Hepatocyte (in vitro differentiated cells): ENCODE measurements at regions not wholly inside any gene's neighbourhood (a gene's known extent, or its start where the extent isn't known, plus 50 kb on each side); places are given as distances from the start of the nearest gene placed in this dataset.

Experiments used
- DNase-seq: peaks from one replicate; pipeline ENCODE4 v3.0.0-alpha.2; 2016; ENCODE audit warnings: low spot score
- H2AFZ ChIP-seq: fragments of 200-600 bp; sonication (generic); 2 replicates; pipeline ENCODE4 v1.6.0; 2016; ENCODE audit warnings: antibody characterized with exemption, mild to moderate bottlenecking
- H3K27ac ChIP-seq: fragments of 200-600 bp; sonication (generic); 2 replicates; pipeline ENCODE4 v1.5.1; 2016; ENCODE audit warnings: mild to moderate bottlenecking
- H3K27me3 ChIP-seq: fragments of 200-600 bp; sonication (generic); 2 replicates; pipeline ENCODE4 v1.6.1; 2016
- H3K36me3 ChIP-seq: fragments of 200-600 bp; sonication (generic); replicated peaks from 2 replicates; pipeline ENCODE4 v1.5.1; 2016; ENCODE audit warnings: low read depth; ENCODE audit not compliant: insufficient read depth
- H3K4me1 ChIP-seq: fragments of 200-600 bp; sonication (generic); 2 replicates; pipeline ENCODE4 v1.5.1; 2016; ENCODE audit warnings: mild to moderate bottlenecking, moderate library complexity; ENCODE audit not compliant: insufficient read depth
- H3K4me2 ChIP-seq: fragments of 200-600 bp; sonication (generic); 2 replicates; pipeline ENCODE4 v1.6.0; 2016
- H3K4me3 ChIP-seq: fragments of 200-600 bp; sonication (generic); 2 replicates; pipeline ENCODE4 v1.5.1; 2016; ENCODE audit warnings: mild to moderate bottlenecking
- H3K79me2 ChIP-seq: fragments of 200-600 bp; sonication (generic); 2 replicates; pipeline ENCODE4 v1.6.0; 2017; ENCODE audit warnings: mild to moderate bottlenecking
- H3K9me2 ChIP-seq: fragments of 200-600 bp; sonication (generic); replicated peaks from 2 replicates; pipeline ENCODE4 v1.6.0; 2017; ENCODE audit warnings: mild to moderate bottlenecking; ENCODE audit not compliant: insufficient read depth
- H3K9me3 ChIP-seq: fragments of 200-600 bp; sonication (generic); 2 replicates; pipeline ENCODE4 v1.5.1; 2016; ENCODE audit warnings: low read depth, mild to moderate bottlenecking
- H4K20me1 ChIP-seq: fragments of 200-600 bp; sonication (generic); 2 replicates; pipeline ENCODE4 v1.6.0; 2016; ENCODE audit warnings: mild to moderate bottlenecking; ENCODE audit not compliant: insufficient read depth, poor library complexity, severe bottlenecking
- EZH2 ChIP-seq: fragments of 200-600 bp; sonication (generic); IDR thresholded peaks from 2 replicates; pipeline ENCODE4 v1.6.1; 2016; ENCODE audit warnings: antibody characterized with exemption, mild to moderate bottlenecking, borderline replicate concordance
- EZH2phosphoT487 ChIP-seq: fragments of 200-600 bp; sonication (generic); IDR thresholded peaks from one replicate; pipeline ENCODE4 v1.6.1; 2018; ENCODE audit warnings: antibody characterized with exemption, mild to moderate bottlenecking, low read depth, moderate library complexity; ENCODE audit not compliant: unreplicated experiment, severe bottlenecking
- WGBS: methylation state at CpG from one replicate; pipeline ENCODE4 v1.1.6; 2016; ENCODE audit warnings: low lambda C conversion rate; ENCODE audit errors: missing lambda C conversion rate; 5-methylcytosine and 5-hydroxymethylcytosine counted together
- TF ChIP-seq, protein P1 (sequence below): fragments of 200-600 bp; sonication (generic); IDR thresholded peaks from 2 replicates; pipeline ENCODE4 v1.5.1; 2016; ENCODE audit warnings: antibody characterized with exemption, mild to moderate bottlenecking; ENCODE audit not compliant: poor library complexity

- no peaks in the 10 kb centered on the region for H4K20me1 ChIP-seq
- no peak for DNase-seq
- H3K79me2 ChIP-seq = no peaks in the 10 kb centered on the region
- no peak overlapping the region for H2AFZ ChIP-seq
- H3K27me3 ChIP-seq = no peaks in the 10 kb centered on the region
- 88% methylated on average over 1 of the region's 1 CpG for WGBS
- H3K4me1 ChIP-seq = no peaks in the 10 kb centered on the region
- no peaks in the 10 kb centered on the region for H3K36me3 ChIP-seq
- H3K4me2 ChIP-seq = no peak overlapping the region
- H3K9me3 ChIP-seq = no peaks in the 10 kb centered on the region
- H3K27ac ChIP-seq = no peak overlapping the region
- H3K4me3 ChIP-seq = no peak overlapping the region
- H3K9me2 ChIP-seq = no peaks in the 10 kb centered on the region
- TF ChIP-seq, protein P1, sequence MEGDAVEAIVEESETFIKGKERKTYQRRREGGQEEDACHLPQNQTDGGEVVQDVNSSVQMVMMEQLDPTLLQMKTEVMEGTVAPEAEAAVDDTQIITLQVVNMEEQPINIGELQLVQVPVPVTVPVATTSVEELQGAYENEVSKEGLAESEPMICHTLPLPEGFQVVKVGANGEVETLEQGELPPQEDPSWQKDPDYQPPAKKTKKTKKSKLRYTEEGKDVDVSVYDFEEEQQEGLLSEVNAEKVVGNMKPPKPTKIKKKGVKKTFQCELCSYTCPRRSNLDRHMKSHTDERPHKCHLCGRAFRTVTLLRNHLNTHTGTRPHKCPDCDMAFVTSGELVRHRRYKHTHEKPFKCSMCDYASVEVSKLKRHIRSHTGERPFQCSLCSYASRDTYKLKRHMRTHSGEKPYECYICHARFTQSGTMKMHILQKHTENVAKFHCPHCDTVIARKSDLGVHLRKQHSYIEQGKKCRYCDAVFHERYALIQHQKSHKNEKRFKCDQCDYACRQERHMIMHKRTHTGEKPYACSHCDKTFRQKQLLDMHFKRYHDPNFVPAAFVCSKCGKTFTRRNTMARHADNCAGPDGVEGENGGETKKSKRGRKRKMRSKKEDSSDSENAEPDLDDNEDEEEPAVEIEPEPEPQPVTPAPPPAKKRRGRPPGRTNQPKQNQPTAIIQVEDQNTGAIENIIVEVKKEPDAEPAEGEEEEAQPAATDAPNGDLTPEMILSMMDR = no peak
- TF ChIP-seq EZH2phosphoT487 = no peak
- TF ChIP-seq EZH2 = no peak
Measured at GRCh38 chr12:15056218-15056617, 83.4 kb downstream of the PDE6H start.
